H9 (cell line): ENCODE measurements at regions not wholly inside any gene's neighbourhood (a gene's known extent, or its start where the extent isn't known, plus 50 kb on each side); places are given as distances from the start of the nearest gene placed in this dataset.

Experiments used
- DNase-seq: peaks from one replicate; pipeline ENCODE4 v3.0.0-alpha.2; 2017
- H2AFZ ChIP-seq: one replicate; pipeline ENCODE4 v1.6.1; 2013; ENCODE audit warnings: mild to moderate bottlenecking, low read length, control low read depth, moderate library complexity
- H2AK5ac ChIP-seq: 2 replicates; pipeline ENCODE4 v1.6.1; 2013; ENCODE audit warnings: low read length, control low read depth, mixed read lengths; ENCODE audit not compliant: insufficient read length
- H2BK120ac ChIP-seq: one replicate; pipeline ENCODE4 v1.6.1; 2013; ENCODE audit warnings: low read depth, mild to moderate bottlenecking, low read length, control low read depth, inconsistent platforms; ENCODE audit not compliant: poor library complexity, severe bottlenecking
- H2BK12ac ChIP-seq: 2 replicates; pipeline ENCODE4 v1.6.1; 2013; ENCODE audit warnings: low read length, control low read depth, mixed read lengths, low read depth; ENCODE audit not compliant: insufficient read length
- H2BK15ac ChIP-seq: 2 replicates; pipeline ENCODE4 v1.6.1; 2013; ENCODE audit warnings: low read depth, low read length, control low read depth
- H2BK20ac ChIP-seq: one replicate; pipeline ENCODE4 v1.6.1; 2013; ENCODE audit warnings: low read depth, mild to moderate bottlenecking, low read length, control low read depth, inconsistent platforms; ENCODE audit not compliant: poor library complexity, severe bottlenecking
- H2BK5ac ChIP-seq: 2 replicates; pipeline ENCODE4 v1.6.1; 2013; ENCODE audit warnings: low read length, control low read depth, mixed read lengths; ENCODE audit not compliant: insufficient read length
- H3K14ac ChIP-seq: 2 replicates; pipeline ENCODE4 v1.6.1; 2013; ENCODE audit warnings: low read length, control low read depth; ENCODE audit not compliant: insufficient read depth
- H3K18ac ChIP-seq: 2 replicates; pipeline ENCODE4 v1.6.1; 2013; ENCODE audit warnings: low read depth, mild to moderate bottlenecking, mixed read lengths, low read length, control low read depth; ENCODE audit not compliant: insufficient read length
- H3K23ac ChIP-seq: 2 replicates; pipeline ENCODE4 v1.6.1; 2013; ENCODE audit warnings: low read length, control low read depth, mixed read lengths, low read depth; ENCODE audit not compliant: insufficient read length
- H3K23me2 ChIP-seq: 2 replicates; pipeline ENCODE4 v1.6.1; 2013; ENCODE audit warnings: low read depth, mild to moderate bottlenecking, mixed read lengths, low read length, control low read depth; ENCODE audit not compliant: insufficient read length, poor library complexity, severe bottlenecking
- H3K27ac ChIP-seq: 2 replicates; pipeline ENCODE4 v1.5.1; 2013; ENCODE audit warnings: low read length, control low read depth, mixed read lengths, low read depth; ENCODE audit not compliant: insufficient read length
- H3K27me3 ChIP-seq: 2 replicates; pipeline ENCODE4 v1.6.1; 2013; ENCODE audit warnings: low read length, control low read depth, inconsistent platforms; ENCODE audit not compliant: insufficient read depth
- H3K4ac ChIP-seq: 2 replicates; pipeline ENCODE4 v1.6.1; 2013; ENCODE audit warnings: low read depth, mild to moderate bottlenecking, control low read depth, inconsistent platforms, low read length, moderate library complexity
- H3K4me1 ChIP-seq: 2 replicates; pipeline ENCODE4 v1.6.1; 2013; ENCODE audit warnings: low read length, control low read depth, inconsistent platforms; ENCODE audit not compliant: insufficient read depth
- H3K4me2 ChIP-seq: 2 replicates; pipeline ENCODE4 v1.6.1; 2013; ENCODE audit warnings: low read length, control low read depth, mixed read lengths; ENCODE audit not compliant: insufficient read length, insufficient read depth
- H3K56ac ChIP-seq: 2 replicates; pipeline ENCODE4 v1.6.1; 2013; ENCODE audit warnings: low read depth, mild to moderate bottlenecking, mixed read lengths, low read length, control low read depth; ENCODE audit not compliant: insufficient read length
- H3K79me1 ChIP-seq: 2 replicates; pipeline ENCODE4 v1.6.1; 2013; ENCODE audit warnings: low read depth, mild to moderate bottlenecking, moderate library complexity, low read length, control low read depth, inconsistent platforms; ENCODE audit not compliant: insufficient read depth, poor library complexity, severe bottlenecking
- H3K79me2 ChIP-seq: 2 replicates; pipeline ENCODE4 v1.6.1; 2013; ENCODE audit warnings: low read length, control low read depth, inconsistent platforms; ENCODE audit not compliant: insufficient read depth
- H3K9ac ChIP-seq: 2 replicates; pipeline ENCODE4 v1.6.1; 2013; ENCODE audit warnings: low read length, control low read depth, mixed read lengths; ENCODE audit not compliant: insufficient read length; ENCODE audit errors: extremely low read depth
- H3K9me3 ChIP-seq: one replicate; pipeline ENCODE4 v1.6.1; 2013; ENCODE audit warnings: low read depth, low read length, inconsistent platforms; ENCODE audit not compliant: control insufficient read depth
- H3T11ph ChIP-seq: one replicate; pipeline ENCODE4 v1.6.1; 2013; ENCODE audit warnings: mild to moderate bottlenecking, low read length, control low read depth, inconsistent platforms
- H4K20me1 ChIP-seq: one replicate; pipeline ENCODE4 v1.6.1; 2013; ENCODE audit not compliant: control insufficient read depth, insufficient read length, insufficient read depth
- H4K5ac ChIP-seq: 2 replicates; pipeline ENCODE4 v1.6.1; 2013; ENCODE audit warnings: low read depth, mild to moderate bottlenecking, mixed read lengths, low read length, control low read depth; ENCODE audit not compliant: insufficient read length
- H4K8ac ChIP-seq: replicated peaks from 2 replicates; pipeline ENCODE4 v1.6.1; 2013; ENCODE audit warnings: low read length, control low read depth, mixed read lengths, low read depth; ENCODE audit not compliant: insufficient read length
- H4K91ac ChIP-seq: 2 replicates; pipeline ENCODE4 v1.6.1; 2013; ENCODE audit warnings: low read depth, mild to moderate bottlenecking, moderate library complexity, mixed read lengths, low read length, control low read depth; ENCODE audit not compliant: insufficient read length
- H3K27ac Mint-ChIP-seq, 3 experiments: 2 replicates in 2 of 3; 3 replicates in 1 of 3; pipeline ENCODE4 v1.8.0; 2020 to 2021; ENCODE audit warnings: mixed read lengths in 3 of 3, mild to moderate bottlenecking in 1 of 3, moderate library complexity in 1 of 3
- H3K27me3 Mint-ChIP-seq: 2 replicates; pipeline ENCODE4 v1.8.0; 2021; ENCODE audit warnings: low read depth, mild to moderate bottlenecking, moderate library complexity, mixed read lengths
- H3K36me3 Mint-ChIP-seq, 3 experiments: 2 replicates in 2 of 3; 3 replicates in 1 of 3; pipeline ENCODE4 v1.8.0; 2020 to 2021; ENCODE audit warnings: low read depth in 3 of 3, mixed read lengths in 3 of 3; ENCODE audit not compliant: insufficient read depth in 1 of 3
- H3K4me1 Mint-ChIP-seq, 2 experiments: 2 replicates each; pipeline ENCODE4 v1.8.0; 2020; ENCODE audit warnings: mixed read lengths in 2 of 2
- H3K4me3 Mint-ChIP-seq, 2 experiments: 2 replicates in 1 of 2; 3 replicates in 1 of 2; pipeline ENCODE4 v1.8.0; 2020 to 2021; ENCODE audit warnings: mild to moderate bottlenecking in 2 of 2, mixed read lengths in 2 of 2, moderate library complexity in 1 of 2
- H3K9me3 Mint-ChIP-seq, 2 experiments: 2 replicates in 1 of 2; 3 replicates in 1 of 2; pipeline ENCODE4 v1.8.0; 2020; ENCODE audit warnings: mild to moderate bottlenecking in 2 of 2, mixed read lengths in 2 of 2, moderate library complexity in 1 of 2
- CTCF ChIP-seq: fragments of 200-600 bp; sonication (generic); conservative IDR thresholded peaks from 3 replicates; pipeline ENCODE4 v1.8.0; 2021; ENCODE audit warnings: antibody characterized with exemption, mild to moderate bottlenecking
- WGBS: extraction: QIAGEN DNeasy Blood & Tissue Kit; methylation state at CpG from one replicate; pipeline ENCODE4 v1.1.7; 2013; ENCODE audit warnings: missing lambda C conversion rate, low lambda C conversion rate, mixed read lengths; ENCODE audit not compliant: insufficient read length; ENCODE audit errors: extremely low coverage; 5-methylcytosine and 5-hydroxymethylcytosine counted together

- Histone ChIP-seq H3K23me2 (no peaks in the 10 kb centered on the region), H3T11ph (no peak overlapping the region), H3K4ac (no peak overlapping the region), H4K5ac (no peak overlapping the region), H3K79me2 (no peaks in the 10 kb centered on the region), H3K4me1 (no peaks in the 10 kb centered on the region), H2BK20ac (no peak overlapping the region), H3K4me2 (no peak overlapping the region), H2AFZ (no peak overlapping the region), H3K9me3 (no peaks in the 10 kb centered on the region), H3K9ac (no peak overlapping the region), H3K18ac (no peak overlapping the region), H3K27me3 (no peaks in the 10 kb centered on the region), H3K27ac (no peak overlapping the region), H4K20me1 (no peaks in the 10 kb centered on the region), H2AK5ac (no peak overlapping the region), H3K56ac (no peak overlapping the region), H2BK5ac (no peak overlapping the region), H4K8ac (no peak overlapping the region), H2BK15ac (no peak overlapping the region), H3K14ac (no peak overlapping the region), H3K79me1 (no peaks in the 10 kb centered on the region), H4K91ac (no peak overlapping the region), H2BK12ac (no peak overlapping the region), H3K23ac (no peak overlapping the region), H2BK120ac (no peak overlapping the region)
- Mint-ChIP-seq H3K27me3 (no peaks in the 10 kb centered on the region), H3K36me3 (no peaks in the 10 kb centered on the region; a peak in 1 of 7 replicates), H3K27ac (no peak overlapping the region), H3K4me1 (peaks cover 0 to 2% of the 10 kb centered on the region in 2 experiments; a peak in 2 of 4 replicates), H3K4me3 (no peak overlapping the region), H3K9me3 (no peaks in the 10 kb centered on the region)
- no peak for DNase-seq
- no CpG with 5 or more reads among the region's 4 CpGs for WGBS
- no peak for TF ChIP-seq CTCF
Observed at GRCh38 chr14:22320362-22320750, 268.7 kb downstream of the DAD1 start.
